GM12875 (cell line): ENCODE measurements at regions not wholly inside any gene's neighbourhood (a gene's known extent, or its start where the extent isn't known, plus 50 kb on each side); places are given as distances from the start of the nearest gene placed in this dataset.
A peak's percentile ranks its signal among the peaks of the same experiment; 100 is the strongest.

Experiments
- H3K4me3 ChIP-seq: one replicate; pipeline ENCODE4 v1.5.1; 2011; ENCODE audit warnings: low read depth, low read length, control low read depth
- TF ChIP-seq, protein P1 (sequence below): IDR thresholded peaks from 2 replicates; pipeline ENCODE4 v1.5.1; 2011; ENCODE audit warnings: low read depth, mild to moderate bottlenecking, control low read depth, inconsistent platforms, low read length, moderate library complexity, borderline replicate concordance; ENCODE audit not compliant: insufficient read depth

DNA sequence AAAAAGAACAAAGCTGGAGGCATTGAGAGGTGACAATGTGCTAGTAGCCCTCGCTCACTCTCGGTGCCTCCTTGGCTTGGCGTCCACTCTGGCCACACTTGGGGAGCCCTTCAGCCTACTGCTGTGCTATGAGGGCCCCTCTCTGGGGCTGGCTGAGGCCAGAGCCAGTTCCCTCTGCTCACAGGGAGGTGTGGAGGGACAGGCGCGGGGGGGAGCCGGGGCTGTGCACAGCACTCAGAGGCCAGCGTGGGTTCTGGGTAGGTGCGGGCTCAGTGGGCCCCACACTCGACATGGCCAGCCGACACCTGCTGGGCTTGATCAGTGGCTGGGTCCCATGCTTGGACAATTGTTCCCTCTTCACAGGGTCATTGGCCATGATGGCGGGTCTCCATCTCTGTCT, 202.5 kb upstream of the GRAMD2B start:
- TF ChIP-seq, protein P1, sequence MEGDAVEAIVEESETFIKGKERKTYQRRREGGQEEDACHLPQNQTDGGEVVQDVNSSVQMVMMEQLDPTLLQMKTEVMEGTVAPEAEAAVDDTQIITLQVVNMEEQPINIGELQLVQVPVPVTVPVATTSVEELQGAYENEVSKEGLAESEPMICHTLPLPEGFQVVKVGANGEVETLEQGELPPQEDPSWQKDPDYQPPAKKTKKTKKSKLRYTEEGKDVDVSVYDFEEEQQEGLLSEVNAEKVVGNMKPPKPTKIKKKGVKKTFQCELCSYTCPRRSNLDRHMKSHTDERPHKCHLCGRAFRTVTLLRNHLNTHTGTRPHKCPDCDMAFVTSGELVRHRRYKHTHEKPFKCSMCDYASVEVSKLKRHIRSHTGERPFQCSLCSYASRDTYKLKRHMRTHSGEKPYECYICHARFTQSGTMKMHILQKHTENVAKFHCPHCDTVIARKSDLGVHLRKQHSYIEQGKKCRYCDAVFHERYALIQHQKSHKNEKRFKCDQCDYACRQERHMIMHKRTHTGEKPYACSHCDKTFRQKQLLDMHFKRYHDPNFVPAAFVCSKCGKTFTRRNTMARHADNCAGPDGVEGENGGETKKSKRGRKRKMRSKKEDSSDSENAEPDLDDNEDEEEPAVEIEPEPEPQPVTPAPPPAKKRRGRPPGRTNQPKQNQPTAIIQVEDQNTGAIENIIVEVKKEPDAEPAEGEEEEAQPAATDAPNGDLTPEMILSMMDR: no peak
- no peak overlapping the region for H3K4me3 ChIP-seq

DNA sequence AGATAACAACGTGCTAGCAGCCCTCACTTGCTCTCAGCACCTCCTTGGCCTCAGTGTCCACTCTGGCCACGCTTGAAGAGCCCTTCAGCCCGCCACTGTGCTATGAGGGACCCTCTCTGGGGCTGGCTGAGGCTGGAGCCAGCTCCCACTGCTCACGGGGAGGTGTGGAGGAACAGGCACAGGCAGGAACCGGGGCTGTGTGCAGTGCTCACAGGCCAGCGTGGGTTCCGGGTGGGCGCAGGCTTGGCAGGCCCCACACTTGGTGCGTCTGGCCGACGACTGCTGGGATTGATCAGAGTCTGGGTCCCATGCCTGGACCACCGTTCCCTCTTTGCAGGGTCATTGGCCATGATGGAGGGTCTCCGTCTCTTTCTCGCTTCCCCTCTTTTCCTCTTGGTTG, 194.3 kb upstream of the GRAMD2B start:
- TF ChIP-seq, protein P1: no peak
- no peak overlapping the region for H3K4me3 ChIP-seq

DNA sequence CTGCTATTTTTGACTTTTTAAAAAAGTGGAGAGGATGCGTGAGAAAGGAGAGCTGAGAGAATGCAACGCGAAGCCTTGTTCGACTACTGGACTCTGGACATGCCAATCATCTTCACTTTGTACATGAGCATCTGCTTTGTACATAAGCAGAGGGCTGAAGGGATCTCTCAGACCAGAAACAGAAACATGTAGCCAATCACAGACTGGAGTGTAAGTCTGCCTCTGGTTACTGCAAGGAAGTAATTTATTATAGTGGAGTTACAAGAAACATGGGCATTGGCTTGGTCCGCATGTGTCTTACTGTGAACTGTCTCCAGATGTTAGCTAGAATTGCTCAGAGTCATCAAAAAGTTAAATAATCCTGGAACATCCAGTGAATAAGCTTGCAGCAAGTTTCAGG, 190.0 kb upstream of the GRAMD2B start:
- H3K4me3 ChIP-seq: no peak overlapping the region
- TF ChIP-seq, protein P1: no peak

DNA sequence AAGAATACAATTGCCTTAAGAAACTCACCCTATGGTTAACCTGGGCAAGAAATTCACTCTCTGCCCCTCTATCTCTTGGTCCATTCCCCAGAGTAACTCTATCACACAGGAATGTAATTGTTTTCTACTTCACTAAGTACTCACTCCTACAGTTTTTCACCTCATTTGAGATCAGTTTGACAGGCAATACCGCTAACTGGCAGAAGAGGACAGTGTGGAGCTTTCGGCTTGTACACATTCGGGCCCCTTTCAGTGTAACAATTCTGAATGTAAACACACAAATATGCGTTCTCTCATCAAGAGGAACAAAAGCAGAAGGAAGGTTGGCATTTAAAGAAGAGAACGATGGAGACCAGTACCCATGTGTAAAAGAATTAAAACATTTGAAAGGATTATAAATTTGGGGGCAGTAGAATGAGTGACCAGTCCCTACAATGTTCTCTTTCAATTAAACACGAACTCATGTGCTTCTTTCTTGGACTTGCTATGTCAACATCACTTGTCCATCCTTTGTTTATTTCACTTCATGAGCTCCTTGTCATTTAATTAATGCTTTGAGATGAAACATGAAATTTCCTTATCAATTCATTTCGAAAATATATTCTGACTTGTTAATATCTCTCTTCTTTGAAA, 188.5 kb upstream of the GRAMD2B start:
- TF ChIP-seq, protein P1: peak; percentile 69
- no peak overlapping the region for H3K4me3 ChIP-seq

DNA sequence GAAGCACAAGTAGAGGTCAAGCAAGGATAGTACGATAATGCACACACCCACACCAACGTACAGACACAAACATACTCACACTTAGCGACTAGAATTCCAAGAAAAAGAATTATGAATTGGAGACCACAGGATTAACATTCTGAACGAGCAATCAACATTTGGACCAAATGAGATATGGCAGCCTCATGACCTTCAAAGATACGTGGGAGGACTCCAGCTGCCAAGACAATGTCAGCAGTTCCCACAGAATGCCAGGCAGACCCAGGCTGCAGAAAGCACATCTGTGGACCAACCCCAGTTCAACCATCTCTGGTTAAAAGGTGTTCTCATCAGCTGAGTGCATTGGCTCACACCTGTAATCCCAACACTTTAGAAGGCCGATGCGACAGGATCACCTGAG, 187.6 kb upstream of the GRAMD2B start:
- TF ChIP-seq, protein P1: no peak
- no peak overlapping the region for H3K4me3 ChIP-seq

DNA sequence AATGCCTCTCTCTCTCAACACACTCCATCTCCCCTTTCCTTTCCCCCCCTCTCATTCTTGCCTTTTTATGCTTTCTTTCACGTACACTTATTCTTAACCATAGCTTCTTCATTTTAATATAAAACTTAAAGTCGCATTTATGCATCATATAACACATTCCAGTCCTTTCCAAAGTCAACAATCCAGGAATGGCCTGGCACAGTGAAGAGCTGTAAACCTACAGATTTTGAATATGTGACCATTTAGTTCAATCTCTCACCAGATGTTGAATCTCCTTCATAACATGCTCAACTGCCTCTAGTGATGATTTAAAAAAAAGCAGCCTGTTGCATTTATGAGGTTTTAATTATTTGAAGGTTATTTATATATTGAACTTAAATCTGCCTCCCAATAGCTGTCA, 186.2 kb upstream of the GRAMD2B start:
- TF ChIP-seq, protein P1: no peak
- no peak overlapping the region for H3K4me3 ChIP-seq

DNA sequence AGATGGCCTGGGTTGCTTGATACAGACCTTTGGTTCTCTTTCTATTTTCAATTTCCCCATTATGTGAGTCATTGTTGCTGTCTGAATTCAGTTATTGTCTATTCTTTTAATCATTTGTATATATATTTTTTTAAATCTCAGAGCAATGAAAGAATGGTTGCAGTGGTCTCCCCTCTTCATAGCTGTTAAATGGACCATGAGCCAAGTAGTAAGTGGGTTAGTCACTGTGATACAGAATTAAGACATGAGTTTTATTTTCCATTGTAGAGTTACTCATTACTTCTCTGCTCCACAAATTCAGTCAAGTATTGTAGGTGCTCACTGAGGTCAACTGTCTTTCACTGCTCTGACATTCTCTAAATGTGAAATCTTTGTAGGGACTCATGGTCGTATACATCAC, 174.6 kb upstream of the GRAMD2B start:
- no peak overlapping the region for H3K4me3 ChIP-seq
- TF ChIP-seq, protein P1: no peak
